ENCODE measurements at regions not wholly inside any gene's neighbourhood (a gene's known extent, or its start where the extent isn't known, plus 50 kb on each side); places are given as distances from the start of the nearest gene placed in this dataset.

DNA sequence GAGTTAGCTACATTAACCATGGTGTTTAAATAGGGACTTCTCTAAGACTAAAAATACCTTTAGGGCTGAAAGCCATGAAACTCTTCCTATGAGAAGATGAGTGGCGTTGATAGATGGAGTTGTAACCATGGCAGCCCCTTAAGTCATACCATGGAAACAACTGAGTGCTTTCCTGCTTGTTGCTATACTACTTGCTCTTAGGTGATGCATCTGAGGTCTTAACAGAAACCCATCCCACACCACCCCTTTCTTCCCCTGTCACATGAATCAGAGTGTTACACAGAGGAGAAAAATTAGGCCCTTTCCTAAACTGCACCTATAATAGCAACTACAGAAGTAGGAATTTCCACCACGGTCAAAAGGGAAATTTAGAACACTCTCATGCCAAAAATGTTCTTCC lies 64.3 kb upstream of the ZC3H12C start:
- TF ChIP-seq, protein P1, sequence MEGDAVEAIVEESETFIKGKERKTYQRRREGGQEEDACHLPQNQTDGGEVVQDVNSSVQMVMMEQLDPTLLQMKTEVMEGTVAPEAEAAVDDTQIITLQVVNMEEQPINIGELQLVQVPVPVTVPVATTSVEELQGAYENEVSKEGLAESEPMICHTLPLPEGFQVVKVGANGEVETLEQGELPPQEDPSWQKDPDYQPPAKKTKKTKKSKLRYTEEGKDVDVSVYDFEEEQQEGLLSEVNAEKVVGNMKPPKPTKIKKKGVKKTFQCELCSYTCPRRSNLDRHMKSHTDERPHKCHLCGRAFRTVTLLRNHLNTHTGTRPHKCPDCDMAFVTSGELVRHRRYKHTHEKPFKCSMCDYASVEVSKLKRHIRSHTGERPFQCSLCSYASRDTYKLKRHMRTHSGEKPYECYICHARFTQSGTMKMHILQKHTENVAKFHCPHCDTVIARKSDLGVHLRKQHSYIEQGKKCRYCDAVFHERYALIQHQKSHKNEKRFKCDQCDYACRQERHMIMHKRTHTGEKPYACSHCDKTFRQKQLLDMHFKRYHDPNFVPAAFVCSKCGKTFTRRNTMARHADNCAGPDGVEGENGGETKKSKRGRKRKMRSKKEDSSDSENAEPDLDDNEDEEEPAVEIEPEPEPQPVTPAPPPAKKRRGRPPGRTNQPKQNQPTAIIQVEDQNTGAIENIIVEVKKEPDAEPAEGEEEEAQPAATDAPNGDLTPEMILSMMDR (IDR thresholded peaks at IDR 0.05) = no peak
- no peak for TF ChIP-seq POLR2A (IDR thresholded peaks at IDR 0.05)
